LoVo (cell line): ENCODE measurements at regions not wholly inside any gene's neighbourhood (a gene's known extent, or its start where the extent isn't known, plus 50 kb on each side); places are given as distances from the start of the nearest gene placed in this dataset.

Source experiments
- DNase-seq: peaks from one replicate; pipeline ENCODE4 v3.0.0-alpha.2; 2016; ENCODE audit warnings: low spot score

DNA sequence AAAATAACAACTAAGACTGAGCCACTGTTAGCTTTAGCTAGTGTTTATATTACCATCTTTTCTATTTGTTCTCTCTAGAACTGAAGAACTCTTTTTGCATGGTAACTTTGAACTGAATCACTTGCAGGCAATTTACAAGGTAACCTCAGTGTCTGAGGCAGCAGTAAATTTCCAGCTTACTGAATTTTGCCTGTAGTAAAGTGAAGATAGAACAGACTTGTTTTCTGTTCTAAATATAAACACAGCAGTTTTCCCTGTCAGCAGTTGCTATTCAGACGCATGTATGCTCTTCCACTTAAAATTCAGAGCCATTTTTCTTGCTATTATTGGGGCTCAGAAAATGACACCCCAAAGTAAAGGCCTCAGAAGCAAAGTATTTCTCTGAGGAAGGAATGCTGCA, 974.0 kb upstream of the GJE1 start:
- DNase-seq: no peak

DNA sequence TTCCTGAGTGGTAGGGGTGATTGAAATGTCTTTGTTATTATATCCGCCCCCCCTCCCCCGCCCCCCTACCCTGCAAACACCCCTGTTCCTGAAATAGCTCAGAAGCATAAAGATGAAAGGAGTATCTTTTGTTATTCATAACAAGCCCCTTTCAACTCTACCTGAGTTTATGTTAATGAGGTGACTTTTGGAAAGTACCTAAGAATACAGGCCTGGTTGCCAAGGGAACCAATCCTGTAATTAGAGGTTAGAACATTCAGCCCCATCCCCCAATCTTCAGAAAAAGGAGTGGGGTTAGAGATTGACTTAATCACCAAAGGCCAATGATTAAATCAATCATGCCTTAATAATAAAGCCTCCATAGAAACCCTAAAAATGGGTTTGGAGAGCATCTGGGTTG, 979.2 kb upstream of the GJE1 start:
- DNase-seq: no peak

DNA sequence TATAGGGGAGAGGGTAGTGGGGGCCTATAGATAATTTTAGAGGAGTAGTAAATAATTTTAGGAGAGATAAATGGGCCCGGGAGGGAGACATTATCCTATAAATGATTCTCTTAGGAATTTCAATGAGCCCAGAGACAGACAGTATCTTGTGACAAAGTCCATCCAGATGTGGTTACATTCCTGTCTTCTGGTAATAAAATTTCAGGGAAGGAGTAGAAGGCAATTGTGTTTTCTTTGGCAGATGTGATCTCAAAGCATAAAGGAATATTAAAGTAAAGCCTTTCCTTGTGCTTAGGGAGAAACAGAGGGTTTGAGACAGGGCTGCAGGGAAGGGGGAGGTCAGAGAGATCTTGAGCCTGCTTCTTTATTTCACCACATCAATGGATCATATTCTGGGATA, 979.8 kb upstream of the GJE1 start:
- no peak for DNase-seq

DNA sequence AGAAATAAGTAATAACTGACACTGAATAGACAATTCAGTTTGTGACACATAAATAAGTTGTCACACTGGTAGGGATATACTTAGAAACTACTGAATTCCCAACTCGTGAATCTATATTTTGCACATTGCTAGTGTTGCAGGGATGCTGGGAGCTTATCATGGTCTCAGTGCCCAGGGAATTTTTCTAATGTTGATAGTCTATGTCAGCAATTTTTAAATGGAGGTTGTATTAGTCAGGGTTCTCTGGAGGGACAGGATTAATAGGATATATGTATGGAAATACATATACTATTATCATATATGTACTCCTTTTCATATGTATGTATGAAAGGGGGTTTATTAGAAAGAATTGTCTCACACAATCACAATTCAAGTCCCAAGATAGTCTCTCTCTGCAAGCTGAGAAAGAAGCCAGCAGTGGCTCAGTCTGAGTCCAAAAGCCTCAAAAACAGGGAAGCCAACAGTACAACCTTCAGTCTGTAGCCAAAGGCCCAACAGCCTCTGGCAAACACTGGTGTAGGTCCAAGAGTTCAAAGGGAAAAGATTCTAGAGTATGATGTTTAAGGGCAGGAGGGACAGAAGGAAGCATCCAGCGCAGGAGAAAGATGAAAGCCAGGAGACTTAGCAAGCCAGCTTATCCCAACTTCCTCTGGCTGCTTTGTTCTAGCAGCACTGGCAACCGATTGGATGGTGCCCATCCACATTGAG, 980.9 kb upstream of the GJE1 start:
- no peak for DNase-seq

DNA sequence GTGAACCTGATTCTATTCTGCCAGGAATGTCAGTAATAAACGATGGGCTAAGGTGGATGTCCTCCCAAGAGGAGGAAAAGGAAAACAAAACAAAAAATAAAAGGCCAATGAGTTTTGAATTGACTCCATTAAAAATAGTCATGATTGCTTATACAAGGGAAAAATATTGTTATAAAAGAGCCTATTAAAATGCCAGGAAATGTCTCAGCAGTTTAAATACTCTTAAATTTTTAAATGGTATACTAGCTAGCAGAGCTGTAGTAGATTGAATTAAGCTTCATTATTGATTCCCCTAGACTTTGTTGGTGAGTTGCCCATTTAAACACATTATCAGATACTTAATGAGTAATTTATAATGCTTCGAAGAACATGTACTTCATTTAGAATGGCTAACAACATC, 990.9 kb upstream of the GJE1 start:
- DNase-seq: no peak

DNA sequence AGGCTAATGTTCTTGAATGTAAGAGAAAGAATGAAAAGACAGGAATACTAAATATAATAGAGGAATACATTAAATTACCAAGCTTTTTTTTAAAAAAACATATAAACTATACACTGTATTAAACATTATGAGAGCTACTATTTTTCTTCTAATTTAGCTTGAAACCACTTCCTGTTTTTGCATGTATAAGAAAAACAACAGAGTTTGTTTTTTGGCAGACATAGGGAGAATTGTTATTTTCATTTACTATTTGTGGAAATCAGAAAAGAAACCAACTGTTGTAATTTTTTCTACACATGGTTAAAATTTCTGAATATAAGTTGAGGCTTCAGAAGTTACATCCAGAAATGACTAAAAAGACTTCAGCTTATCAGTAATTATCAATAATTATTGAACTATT, 991.8 kb upstream of the GJE1 start:
- no peak for DNase-seq

DNA sequence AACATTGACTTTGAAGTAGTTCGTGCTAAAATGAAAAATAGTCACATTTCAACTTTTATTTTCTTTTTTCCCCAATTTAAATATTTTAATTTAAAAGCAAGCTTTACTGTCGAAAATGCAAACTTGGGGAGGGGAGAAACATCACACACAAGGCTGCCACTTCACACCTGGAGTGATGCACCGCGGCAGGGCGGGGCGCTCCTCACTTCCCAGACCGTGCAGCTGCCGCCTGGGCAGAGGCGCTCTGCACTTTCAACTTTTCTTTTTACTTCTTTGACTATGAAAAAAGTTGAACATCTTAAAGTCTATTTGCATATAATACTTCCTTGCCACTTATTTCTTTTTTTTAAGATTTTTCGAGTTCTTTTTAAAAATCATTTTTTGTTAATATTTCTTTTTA, 993.3 kb upstream of the GJE1 start:
- DNase-seq: no peak

DNA sequence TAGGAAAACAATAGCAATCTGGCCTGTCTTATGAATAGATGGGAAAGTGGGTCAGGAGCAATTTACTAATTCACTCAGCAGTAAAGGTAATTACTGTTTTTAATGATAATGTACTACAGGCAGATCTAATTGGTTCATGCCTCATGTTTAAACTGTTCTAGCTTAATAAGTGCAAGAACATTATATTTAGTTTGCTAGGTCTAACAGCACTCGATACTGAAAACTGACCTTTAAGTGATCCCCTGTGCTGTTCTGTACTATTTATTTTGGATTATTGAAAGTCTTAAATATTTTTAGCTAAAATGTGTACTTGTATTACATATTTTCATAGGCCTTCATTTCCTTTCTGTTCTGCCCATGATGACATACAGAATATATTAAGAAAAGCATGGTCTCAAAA, 998.0 kb upstream of the GJE1 start:
- DNase-seq: no peak

DNA sequence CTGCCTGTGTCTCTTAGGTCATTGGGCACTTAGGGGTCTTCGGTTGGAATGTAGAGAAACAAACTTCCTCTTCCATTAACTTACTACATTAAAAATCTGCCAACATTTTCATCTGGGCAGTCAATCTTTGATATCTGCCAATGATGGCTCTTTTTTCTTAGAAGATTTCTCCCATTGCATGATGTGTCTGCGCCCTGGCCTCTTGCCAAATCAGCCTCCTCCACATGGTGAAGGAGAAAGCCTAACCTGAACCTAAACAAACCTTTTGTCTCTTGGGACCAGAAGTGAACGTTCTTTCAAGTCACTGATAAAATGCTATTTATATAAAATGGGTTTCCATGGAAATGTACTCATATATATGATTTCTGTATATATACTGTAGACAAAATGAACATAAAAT, 998.9 kb upstream of the GJE1 start:
- no peak for DNase-seq

DNA sequence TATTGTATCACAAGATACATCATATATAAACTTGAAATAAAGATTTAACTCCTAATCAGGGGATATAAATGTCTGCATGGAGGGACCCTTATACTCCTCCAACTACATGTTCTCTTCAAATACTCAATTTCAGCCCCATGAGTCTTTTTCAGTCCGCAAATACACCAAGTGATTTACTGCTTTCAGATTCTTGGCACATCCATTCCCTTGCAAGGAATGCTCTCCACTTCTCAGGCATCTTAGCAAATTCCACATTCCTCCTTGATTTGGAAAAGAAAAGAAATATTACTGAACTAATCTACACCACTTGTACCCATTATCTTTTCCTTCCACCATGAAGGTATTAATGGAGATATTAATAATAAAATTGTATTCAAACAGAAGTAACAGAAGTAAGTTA, 999.4 kb upstream of the GJE1 start:
- DNase-seq: no peak

DNA sequence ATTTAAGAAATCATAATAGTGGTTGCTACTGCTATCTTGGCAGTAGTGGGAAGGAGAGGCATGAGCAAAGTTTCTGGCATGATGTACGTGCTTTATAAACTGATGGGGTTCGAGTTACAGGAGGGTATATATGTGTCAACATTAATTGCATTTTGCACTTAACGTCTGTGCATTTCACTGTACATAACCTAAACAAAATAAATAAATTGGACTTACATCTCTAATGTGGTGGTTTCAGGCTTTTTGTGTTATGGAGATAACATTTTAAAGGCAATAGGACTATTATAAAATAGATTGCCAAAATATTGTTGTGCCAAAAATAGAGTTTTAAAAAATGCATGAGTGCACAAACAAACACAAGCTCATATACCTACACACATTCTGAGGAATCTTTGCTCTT, 1001.1 kb upstream of the GJE1 start:
- DNase-seq: no peak

DNA sequence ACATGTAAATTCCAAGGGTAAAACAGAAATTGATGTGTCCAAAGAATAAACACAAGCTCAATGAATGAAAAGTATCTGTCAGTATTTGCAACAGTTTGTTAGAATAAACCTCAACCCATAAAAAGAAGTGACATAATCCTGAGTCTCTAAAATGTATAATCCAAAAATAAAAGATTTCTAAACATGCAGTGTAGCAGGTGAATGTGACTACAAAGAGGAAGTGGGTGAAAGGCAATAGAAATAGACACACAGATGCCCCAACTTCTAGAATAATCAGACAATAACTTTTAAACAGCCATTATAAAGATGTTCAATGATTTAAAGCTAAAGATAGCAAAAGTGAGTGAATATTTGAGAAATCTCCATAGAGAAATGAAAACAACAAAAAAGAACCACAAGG, 1009.2 kb upstream of the GJE1 start:
- no peak for DNase-seq

DNA sequence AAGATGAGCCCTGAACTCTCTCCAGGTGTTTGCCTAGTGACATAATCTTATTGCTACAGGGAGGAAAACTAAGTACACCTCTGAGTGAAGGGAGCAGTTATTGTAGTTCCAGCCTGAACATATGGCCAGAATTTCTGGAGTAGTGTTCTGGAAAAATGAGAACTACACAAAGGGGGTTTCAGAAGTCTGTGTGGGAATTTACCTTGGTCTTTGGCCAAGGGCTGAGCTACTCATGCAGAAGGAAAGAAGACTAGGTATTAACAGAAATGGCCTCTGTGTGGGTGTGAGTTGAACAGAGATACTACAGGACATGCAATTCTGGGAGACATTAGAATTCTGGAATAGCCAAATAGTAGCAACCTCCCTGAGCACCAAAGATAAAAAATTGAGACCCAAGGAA, 1009.7 kb upstream of the GJE1 start:
- DNase-seq: no peak

DNA sequence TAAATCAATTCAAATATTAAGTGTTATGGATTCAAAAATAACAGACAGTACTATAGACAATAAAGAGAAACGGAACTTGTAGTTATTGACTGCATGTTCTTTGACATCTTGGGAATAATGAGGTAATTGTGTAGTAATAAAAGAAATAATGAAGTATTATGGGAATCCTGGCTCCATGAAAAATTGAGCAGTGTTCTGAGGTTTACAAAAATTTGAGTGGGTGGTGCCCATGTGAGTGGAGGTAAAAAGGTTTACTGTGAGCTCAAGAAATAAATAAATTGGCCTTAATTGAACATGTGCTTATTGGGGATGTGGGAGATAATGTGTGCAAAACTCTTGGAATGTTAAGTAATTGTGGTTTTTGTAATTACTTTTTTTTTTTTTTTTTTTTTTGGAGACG, 1013.7 kb upstream of the GJE1 start:
- no peak for DNase-seq

DNA sequence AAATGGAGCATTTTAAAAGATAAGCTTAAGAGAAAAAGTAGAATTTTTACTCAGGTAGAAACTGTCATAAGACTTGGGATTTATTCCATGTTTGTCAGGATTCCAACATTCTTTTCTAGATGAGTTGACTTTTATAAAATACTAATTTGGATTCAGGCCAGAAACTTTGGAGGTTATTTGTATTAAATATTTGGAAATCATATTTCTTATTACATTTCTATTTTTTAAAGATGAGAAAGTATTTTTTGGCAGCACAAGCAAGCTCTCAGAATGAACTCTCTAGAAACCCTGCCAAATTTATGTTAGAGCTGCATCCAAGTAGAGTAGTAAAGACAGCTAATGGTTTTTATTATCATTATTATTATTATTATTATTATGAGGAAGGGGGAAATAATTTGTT, 1014.9 kb upstream of the GJE1 start:
- no peak for DNase-seq

DNA sequence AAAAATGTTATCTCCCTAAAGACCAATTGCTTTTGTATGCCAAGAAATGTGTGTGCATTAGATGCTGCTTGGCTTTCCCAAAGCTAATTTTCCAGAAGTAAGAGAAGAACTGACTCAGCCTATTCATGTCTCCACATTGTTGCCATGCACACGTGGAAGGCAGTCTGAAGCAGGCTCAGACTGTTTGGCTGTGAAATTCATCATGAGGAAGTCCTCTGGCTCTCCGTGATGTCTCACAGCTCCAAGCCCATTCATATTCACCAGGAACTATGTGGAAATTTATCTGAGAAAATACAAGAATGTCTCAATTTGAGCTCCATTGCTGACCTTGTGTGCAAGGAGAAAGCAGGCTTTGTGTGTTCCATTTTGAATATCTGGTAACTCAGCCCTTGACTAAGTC, 1022.2 kb upstream of the GJE1 start:
- no peak for DNase-seq

DNA sequence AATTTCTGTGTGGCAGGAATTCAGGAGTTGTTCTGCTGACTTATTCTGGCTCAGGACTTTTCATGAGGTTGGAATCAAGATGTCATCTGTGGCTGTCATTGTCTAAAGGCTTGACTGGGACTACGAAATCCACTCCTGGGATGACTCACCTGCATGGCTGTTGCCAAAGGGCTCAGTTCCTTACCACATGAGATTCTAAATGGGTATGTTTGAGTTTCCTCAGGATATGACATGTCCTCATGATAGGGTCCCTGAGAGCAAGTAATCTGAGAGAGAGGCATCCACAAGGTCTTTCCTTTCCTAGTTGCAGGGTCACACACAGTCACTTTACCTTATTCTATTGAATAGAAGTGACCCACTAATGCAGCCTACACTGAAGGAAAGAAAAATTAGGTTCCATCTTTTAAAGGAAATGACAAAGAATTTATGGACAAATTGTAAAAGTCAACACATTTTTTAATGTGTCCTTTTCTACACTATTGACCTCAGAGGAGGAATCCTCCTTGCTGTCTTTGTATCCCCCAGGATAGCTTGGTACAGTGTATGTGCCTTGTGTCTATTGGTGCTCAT, 1025.0 kb upstream of the GJE1 start:
- DNase-seq: peak; percentile 3

DNA sequence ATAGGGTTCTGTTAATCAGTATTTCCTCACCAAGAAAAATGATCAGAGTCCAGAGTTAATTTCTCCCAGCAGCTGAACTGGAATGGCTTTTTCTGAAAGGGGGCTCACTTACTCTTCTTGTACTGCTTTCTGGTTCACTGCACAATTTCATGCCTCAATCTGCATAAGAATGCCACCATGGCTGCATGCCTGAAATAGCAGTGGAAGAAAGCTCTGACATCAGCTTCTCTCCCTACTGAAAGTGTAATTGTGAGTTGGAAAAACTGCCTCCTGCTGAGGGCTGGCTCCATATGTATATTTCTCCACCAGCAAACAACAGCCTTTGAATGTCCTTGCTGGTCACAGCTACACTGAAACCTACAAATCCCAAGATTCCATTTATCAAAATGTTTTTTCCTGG, 1027.2 kb upstream of the GJE1 start:
- DNase-seq: no peak

DNA sequence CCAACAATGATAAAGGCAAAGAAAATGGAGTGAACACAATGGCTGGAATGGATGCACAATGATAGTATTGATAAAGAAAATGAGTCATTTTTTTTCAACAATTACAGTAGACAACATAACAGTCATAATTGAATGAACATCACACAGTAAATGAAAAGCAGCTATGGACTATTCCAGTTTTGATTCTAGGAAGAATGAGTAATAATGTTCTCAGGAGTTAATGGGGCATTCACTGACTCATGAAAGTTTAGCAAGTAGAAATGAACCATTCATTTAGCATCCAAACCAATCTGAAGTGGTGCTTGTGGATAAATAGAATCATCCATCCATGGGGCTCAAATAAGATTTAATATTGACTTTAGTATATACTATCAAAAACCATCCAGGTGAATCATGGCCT, 1029.5 kb upstream of the GJE1 start:
- no peak for DNase-seq

DNA sequence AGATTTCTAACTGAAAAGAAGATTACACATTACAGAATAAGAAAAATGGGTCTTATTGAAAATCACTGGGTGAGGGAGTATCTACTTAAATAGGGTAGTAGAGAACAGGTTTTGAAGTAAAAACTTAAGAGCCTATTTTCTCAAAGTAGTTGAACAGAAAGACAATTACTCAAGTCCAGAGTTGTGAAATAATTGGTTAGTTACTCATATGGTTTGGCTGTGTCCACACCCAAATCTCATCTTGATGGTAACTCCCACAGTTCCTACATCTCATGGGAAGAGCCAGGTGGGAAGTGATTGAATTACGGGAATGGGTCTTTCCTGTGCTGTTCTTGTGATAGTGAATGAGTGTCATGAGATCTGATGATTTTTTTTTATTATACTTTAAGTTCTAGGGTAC, 1035.3 kb upstream of the GJE1 start:
- no peak for DNase-seq

DNA sequence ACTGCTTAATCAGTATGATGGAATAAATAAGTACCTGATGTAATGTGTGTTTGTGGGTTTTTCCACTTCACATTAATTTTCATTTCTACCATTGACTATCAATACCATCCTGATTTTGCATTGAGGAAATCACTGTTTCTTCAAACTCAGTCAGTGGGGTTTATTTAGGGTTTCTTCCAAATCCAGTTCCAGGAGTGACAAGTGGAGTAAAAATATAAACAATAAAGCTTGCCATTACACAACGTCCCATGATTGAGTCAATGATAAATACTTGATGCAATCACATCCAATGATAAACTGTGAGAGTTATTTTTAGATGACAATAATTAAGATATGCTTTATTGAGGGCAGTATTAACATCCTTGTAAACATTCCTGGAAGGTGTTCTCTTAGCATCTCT, 1037.4 kb upstream of the GJE1 start:
- DNase-seq: no peak

DNA sequence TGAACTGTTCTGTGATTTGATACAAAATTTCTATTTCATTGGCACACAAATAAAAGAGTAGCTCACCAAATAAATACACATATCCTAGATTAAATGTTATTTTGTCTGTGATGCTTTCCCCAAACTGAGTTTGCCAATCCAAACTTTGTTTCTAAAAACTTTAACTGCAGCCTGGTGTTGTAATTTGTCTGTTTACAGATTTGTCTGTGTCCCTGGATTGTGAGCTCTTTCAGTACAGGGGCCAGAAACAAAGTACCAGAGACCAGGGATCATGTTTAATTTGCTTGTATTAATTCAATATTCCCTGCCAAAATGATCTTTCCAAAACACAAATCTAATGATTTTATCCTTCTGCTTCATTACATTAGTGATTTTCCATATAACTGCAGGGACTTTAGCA, 1044.6 kb upstream of the GJE1 start:
- DNase-seq: no peak

DNA sequence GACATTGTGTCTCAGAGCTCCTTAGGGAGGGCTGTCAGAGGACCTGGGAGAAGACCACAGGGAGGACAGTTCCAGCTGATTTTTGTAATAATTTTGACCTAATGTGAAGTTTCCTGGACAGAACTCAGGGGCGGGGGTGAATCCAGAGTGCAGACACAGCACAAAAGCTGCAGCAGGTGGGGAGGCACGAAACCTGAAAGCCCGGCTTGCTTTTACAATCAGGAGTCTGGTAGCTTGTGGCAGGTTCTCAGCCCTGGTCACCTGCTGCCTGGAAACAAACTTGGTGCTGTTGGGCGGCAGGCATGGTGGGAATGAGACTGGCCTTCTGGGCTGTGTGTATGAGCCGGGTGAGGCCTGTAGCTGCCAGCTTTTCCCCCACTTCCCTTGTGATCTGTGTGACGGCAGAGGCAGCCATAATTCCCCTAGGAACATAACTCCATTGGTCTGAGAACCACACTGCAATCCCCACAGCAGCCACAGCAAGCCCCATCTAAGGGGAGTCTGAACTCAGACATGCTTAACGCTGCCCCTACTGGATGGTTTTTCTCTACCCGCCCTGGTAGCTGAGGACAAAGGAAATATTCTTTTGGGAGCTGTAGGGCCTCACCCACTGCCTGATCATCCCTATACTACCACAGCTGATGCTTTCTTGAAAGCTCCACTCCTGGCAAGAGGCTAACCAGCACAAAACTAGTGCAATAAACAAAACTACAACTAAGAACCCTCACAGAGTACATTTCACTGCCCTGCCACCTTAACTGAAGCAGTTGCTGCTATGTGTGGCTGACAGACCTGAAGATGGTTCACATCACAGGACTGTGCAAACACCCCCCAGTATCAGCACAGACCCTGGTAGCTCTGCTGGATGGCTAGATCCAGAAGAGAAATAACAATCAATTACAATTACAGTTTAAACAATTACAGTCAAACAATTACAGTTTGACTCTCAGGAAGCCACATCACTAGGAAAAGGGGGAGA, 1055.1 kb upstream of the GJE1 start:
- peak; percentile 28 for DNase-seq
